DND-41 (cell line): ENCODE measurements at regions not wholly inside any gene's neighbourhood (a gene's known extent, or its start where the extent isn't known, plus 50 kb on each side); places are given as distances from the start of the nearest gene placed in this dataset.

Experiments used
- EZH2 ChIP-seq: IDR thresholded peaks from 3 replicates; pipeline ENCODE4 v1.6.1; 2012; ENCODE audit warnings: borderline replicate concordance, low read depth, mild to moderate bottlenecking, moderate library complexity, low read length, inconsistent platforms; ENCODE audit not compliant: severe bottlenecking
- TF ChIP-seq, protein P1 (sequence below): IDR thresholded peaks from 2 replicates; pipeline ENCODE4 v1.5.1; 2012; ENCODE audit warnings: borderline replicate concordance, low read length, moderate library complexity, mild to moderate bottlenecking; ENCODE audit not compliant: poor library complexity, severe bottlenecking; ENCODE audit errors: extremely low read depth

DNA sequence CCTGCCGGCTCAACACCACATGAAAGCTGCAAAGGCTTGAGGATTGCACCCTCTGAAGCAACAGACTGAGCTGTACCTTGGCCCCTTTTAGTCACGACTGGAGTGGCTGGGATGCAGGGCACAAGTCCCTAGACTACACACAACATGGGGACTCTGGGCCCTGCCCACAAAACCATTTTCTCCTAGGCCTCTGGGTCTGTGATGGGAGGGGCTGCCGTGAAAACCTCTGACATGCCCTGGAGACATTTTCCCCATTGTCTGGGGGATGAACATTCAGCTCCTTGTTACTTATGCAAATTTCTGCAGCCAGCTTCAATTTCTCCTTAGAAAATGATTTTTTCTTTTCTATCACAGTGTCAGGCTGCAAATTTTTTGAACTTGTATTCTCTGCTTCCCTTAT, 123.5 kb upstream of the SMARCAD1 start:
- TF ChIP-seq, protein P1, sequence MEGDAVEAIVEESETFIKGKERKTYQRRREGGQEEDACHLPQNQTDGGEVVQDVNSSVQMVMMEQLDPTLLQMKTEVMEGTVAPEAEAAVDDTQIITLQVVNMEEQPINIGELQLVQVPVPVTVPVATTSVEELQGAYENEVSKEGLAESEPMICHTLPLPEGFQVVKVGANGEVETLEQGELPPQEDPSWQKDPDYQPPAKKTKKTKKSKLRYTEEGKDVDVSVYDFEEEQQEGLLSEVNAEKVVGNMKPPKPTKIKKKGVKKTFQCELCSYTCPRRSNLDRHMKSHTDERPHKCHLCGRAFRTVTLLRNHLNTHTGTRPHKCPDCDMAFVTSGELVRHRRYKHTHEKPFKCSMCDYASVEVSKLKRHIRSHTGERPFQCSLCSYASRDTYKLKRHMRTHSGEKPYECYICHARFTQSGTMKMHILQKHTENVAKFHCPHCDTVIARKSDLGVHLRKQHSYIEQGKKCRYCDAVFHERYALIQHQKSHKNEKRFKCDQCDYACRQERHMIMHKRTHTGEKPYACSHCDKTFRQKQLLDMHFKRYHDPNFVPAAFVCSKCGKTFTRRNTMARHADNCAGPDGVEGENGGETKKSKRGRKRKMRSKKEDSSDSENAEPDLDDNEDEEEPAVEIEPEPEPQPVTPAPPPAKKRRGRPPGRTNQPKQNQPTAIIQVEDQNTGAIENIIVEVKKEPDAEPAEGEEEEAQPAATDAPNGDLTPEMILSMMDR, result no peak
- TF ChIP-seq EZH2, result no peak
